ENCODE measurements at regions not wholly inside any gene's neighbourhood (a gene's known extent, or its start where the extent isn't known, plus 50 kb on each side); places are given as distances from the start of the nearest gene placed in this dataset.

- TF ChIP-seq POLR2AphosphoS5 (IDR thresholded peaks at IDR 0.05; ENCODE audit: low read depth, low read length) (no peak), SIN3A (IDR thresholded peaks at IDR 0.05; ENCODE audit: borderline replicate concordance, insufficient read depth, low read length) (no peak)
Measured at GRCh38 chr9:118165451-118165850, 461.2 kb downstream of the TLR4 start.
